ENCODE measurements at regions not wholly inside any gene's neighbourhood (a gene's known extent, or its start where the extent isn't known, plus 50 kb on each side); places are given as distances from the start of the nearest gene placed in this dataset.
A peak's percentile ranks its signal among the peaks of the same experiment; 100 is the strongest.

DNA sequence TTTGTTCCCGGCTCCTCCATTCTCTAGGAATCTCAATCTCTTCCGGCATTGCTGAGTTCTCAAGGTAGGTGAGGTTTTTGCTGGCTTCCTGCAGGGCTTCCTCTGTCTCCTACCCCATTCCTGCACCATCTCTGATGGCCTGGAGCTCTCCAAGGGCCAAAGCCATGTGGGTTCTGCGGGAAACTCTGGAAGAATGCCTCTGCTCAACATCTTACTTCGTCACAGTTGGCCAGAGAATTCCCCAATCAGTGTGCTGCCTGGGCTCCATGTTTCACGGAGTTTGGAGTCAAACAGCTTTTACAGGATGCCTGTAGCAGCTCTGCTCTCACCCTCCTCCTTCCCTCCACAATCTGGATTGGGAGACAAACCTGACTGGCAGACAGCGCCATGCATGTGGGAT lies 253.9 kb upstream of the HES1 start:
- TF ChIP-seq, protein P1, sequence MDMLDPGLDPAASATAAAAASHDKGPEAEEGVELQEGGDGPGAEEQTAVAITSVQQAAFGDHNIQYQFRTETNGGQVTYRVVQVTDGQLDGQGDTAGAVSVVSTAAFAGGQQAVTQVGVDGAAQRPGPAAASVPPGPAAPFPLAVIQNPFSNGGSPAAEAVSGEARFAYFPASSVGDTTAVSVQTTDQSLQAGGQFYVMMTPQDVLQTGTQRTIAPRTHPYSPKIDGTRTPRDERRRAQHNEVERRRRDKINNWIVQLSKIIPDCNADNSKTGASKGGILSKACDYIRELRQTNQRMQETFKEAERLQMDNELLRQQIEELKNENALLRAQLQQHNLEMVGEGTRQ (IDR thresholded peaks at IDR 0.05; ENCODE audit: low read length), result no peak
- TF ChIP-seq POLR2A (IDR thresholded peaks at IDR 0.05; ENCODE audit: control extremely low read depth in 1 of 2, low read depth in 2 of 2, low read length in 2 of 2) (no peak), SP2 (IDR thresholded peaks at IDR 0.05; ENCODE audit: low read length) (no peak), SP1 (IDR thresholded peaks at IDR 0.05; ENCODE audit: low read depth, low read length) (no peak), BCL11A (IDR thresholded peaks at IDR 0.05; ENCODE audit: low read depth in 2 of 2, low read length in 2 of 2) (no peak), SIN3A (conservative IDR thresholded peaks at IDR 0.05 in 1 of 2, IDR thresholded peaks at IDR 0.05 in 1 of 2; ENCODE audit: low read depth in 1 of 2, low read length in 2 of 2) (no peak)
- Histone ChIP-seq H2BK15ac (ENCODE audit: low read length) (no peak overlapping the region; the same call in 1 of the 2 replicates), H3K79me2 (ENCODE audit: control insufficient read depth in 1 of 2, insufficient read depth in 2 of 2, low read length in 2 of 2) (no peaks in the 10 kb centered on the region), H3K9me3 (ENCODE audit: insufficient read depth in 2 of 2, low read depth in 1 of 2, low read length in 1 of 2) (no peaks in the 10 kb centered on the region), H3K4me1 (replicated peaks in 1 of 4; ENCODE audit: control insufficient read depth in 3 of 4, insufficient read depth in 4 of 4, low read length in 3 of 4) (peaks cover 0 to 7% (median 0%) of the 10 kb centered on the region in 4 experiments; a peak in 1 of 7 replicates), H3K4ac (replicated peaks; ENCODE audit: insufficient read length, low read depth, low read length) (no peak overlapping the region), H2BK12ac (ENCODE audit: low read depth, low read length) (peak overlapping the region; percentile 22; the same call in 1 of the 2 replicates), H2AK5ac (ENCODE audit: low read depth, low read length) (peak overlapping the region; percentile 17; the same call in 1 of the 2 replicates), H3K27ac (ENCODE audit: low read depth, low read length) (no peak overlapping the region), H3K4me3 (ENCODE audit: extremely low read depth in 1 of 4, insufficient read depth in 2 of 4, low read depth in 3 of 4, low read length in 4 of 4) (no peak overlapping the region), H3K27me3 (replicated peaks in 1 of 4; ENCODE audit: control insufficient read depth in 3 of 4, extremely low read depth in 1 of 4, insufficient read depth in 3 of 4, low read length in 3 of 4) (no peaks in the 10 kb centered on the region), H3K36me3 (ENCODE audit: control insufficient read depth in 2 of 4, insufficient read depth in 4 of 4, low read length in 3 of 4) (no peaks in the 10 kb centered on the region), H2BK20ac (ENCODE audit: low read length) (0 out of 2 replicates have a peak overlapping the region, but pooled peaks have one; percentile 40), H4K20me1 (replicated peaks in 1 of 2; ENCODE audit: control insufficient read depth in 1 of 2, insufficient read depth in 2 of 2, low read length in 2 of 2) (no peaks in the 10 kb centered on the region), H4K91ac (replicated peaks; ENCODE audit: insufficient read length, low read length) (no peak overlapping the region), H3K18ac (ENCODE audit: extremely low read depth, low read length) (no peak overlapping the region), H3K4me2 (ENCODE audit: insufficient read depth in 1 of 2, low read depth in 2 of 2, low read length in 2 of 2) (no peak overlapping the region), H3K79me1 (ENCODE audit: low read depth, low read length) (no peaks in the 10 kb centered on the region), H2AFZ (ENCODE audit: low read length) (no peak overlapping the region), H2BK5ac (ENCODE audit: low read depth, low read length) (no peak overlapping the region), H2BK120ac (replicated peaks; ENCODE audit: low read depth, low read length) (no peak overlapping the region), H3K9ac (replicated peaks in 1 of 4; ENCODE audit: extremely low read depth in 1 of 4, low read depth in 3 of 4, low read length in 3 of 4) (no peak overlapping the region), H4K8ac (ENCODE audit: extremely low read depth, insufficient read depth, low read length) (no peak overlapping the region), H3K23ac (ENCODE audit: insufficient read length) (no peak overlapping the region), H3K14ac (ENCODE audit: insufficient read length) (no peak overlapping the region), H4K5ac (ENCODE audit: insufficient read length, low read depth, low read length) (no peak overlapping the region), H3K23me2 (ENCODE audit: low read depth, low read length) (no peaks in the 10 kb centered on the region), H3K56ac (replicated peaks; ENCODE audit: insufficient read length, low read depth, low read length) (no peak overlapping the region)
- WGBS, 2 experiments (ENCODE audit: extremely low coverage in 1 of 2, insufficient coverage in 1 of 2, insufficient read length in 1 of 2, insufficient replicate concordance in 2 of 2, low coverage in 1 of 2, low lambda C conversion rate in 2 of 2, missing lambda C conversion rate in 1 of 2), result 91% methylated on average over 6 of the region's 6 CpGs; no CpG with 5 or more reads in 1 of the 2 experiments
- ChIA-PET POLR2A (ENCODE audit: partially characterized antibody) (interaction anchor here (0.7 kb wide), 1 partner anchor 30 kb away, joined by 3 read pairs; no protein-coding TSS in a partner anchor), CTCF (ENCODE audit: partially characterized antibody) (interaction anchor here (0.7 to 1.4 kb wide), 5 partner anchors 10 to 102 kb away, joined by 3 to 5 read pairs (median 4); no protein-coding TSS in a partner anchor)
- no peak for FAIRE-seq
- DNase-seq (ENCODE audit: low read depth in 1 of 2, low spot score in 2 of 2), result no peak

All from H1 (cell line).